HG03354 (cell line): ENCODE measurements at regions not wholly inside any gene's neighbourhood (a gene's known extent, or its start where the extent isn't known, plus 50 kb on each side); places are given as distances from the start of the nearest gene placed in this dataset.

Experiments
- ATAC-seq: cut with Tn5 transposase; IDR thresholded peaks from one replicate; pipeline ENCODE4 v1.9.1; 2021; ENCODE audit warnings: mild to moderate bottlenecking; ENCODE audit not compliant: unreplicated experiment, poor library complexity, severe bottlenecking

- ATAC-seq: no peak
Observed at GRCh38 chr7:47027695-47028240, 554.1 kb downstream of the TNS3 start.

DNA sequence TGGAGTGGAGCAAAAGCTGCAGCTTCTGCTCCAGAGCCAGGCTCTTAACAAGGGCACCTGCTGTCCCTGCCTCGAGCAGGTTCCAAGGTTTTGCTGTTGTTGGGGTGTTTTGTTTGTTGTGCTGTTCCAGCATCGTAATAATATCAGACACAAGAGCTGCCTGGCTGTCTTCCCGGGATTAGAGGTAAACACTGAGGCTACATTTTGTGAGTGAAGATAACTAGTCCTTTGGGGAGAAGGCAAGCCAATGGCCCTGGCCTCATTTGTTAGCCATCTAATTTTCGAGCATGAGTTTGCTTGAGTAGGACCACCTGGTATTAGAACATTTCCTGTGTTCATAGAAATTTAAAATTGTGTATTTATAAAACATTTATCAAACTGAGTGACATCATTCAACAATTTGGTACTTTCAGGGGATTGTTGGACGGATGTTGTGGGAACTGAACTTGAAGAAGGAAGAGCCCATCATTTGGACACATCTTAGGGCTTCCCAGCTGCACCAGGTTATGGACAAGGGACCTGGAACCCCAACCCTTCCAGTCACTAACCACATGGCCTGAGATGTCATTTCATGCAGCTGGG, 555.0 kb downstream of the TNS3 start:
- no peak for ATAC-seq

DNA sequence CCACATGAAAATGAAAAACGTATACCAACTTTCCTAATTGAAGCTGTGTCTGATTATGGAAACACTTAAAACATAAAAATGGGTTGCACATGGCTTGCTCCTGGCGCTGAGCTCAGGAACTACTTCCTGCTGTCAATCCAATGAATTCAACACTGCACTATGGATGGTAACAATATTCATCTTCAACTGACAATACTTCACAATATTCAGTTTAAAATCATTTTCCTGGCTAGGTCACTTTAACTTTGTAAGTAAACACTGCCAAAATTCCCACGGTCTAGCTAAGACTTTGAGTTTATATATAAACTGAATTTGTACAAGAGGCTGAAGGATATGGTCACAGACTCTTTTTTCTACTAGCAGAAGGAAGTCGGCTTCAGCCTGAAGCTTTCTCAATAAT, 556.9 kb downstream of the TNS3 start:
- no peak for ATAC-seq

DNA sequence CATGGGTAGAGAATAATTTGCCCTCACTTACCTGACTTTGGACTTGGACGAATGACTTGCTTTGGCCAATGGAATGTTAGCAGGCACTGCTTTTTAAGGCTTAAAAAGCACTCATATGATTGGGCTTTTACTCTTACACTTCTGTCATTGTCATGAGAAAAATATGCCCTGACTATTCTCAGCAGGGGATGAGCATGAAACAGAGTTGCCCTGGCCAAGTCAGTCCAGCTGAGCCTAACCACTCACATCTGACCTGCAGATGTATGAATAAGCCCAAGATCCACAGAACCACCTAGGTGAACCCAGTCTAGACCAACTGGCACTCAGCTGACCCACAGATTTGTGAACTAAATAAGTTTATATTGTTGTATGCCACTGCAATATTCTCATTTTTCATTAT, 573.5 kb downstream of the TNS3 start:
- ATAC-seq: no peak

GRCh38 chr7:47007471-47007870, 574.4 kb downstream of the TNS3 start:
- ATAC-seq: no peak

DNA sequence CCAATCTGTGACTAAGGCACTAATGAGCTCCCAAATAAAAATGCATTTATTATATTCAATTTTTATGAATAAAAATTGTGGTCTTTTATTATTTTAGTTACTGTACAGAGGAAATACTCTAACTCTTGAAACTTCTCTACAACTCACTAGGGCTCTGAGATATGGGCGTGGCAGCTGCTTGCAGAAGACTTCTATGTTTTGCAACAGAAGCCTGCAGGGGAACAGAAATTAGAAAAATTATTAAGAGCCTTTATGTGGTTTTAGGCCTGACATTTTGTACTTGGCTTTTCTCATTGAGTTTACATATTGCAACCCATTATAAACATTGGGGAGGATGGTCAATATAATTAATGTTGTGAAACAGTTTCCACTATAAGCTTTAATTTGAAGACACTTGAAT, 581.4 kb downstream of the TNS3 start:
- ATAC-seq: no peak

DNA sequence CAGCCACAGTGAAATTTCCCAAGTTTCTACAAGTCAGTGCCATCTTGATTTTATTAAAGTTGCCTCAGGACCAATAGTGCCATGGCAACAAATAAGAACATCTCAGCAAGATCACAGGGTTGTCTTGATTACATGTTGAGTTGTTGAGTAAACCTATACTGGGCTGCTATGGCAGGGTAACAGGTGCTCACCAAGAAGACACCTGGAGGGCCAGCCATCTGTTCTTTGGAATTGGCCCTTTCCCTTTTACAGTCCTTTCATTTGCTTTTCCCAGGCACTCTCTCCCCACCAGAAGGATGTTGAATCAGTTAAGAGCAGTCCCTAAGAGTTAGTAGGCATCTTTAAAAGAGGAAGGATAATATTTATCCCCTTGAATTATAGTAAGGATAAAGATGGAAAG, 582.0 kb downstream of the TNS3 start:
- ATAC-seq: no peak

- no peak for ATAC-seq
Observed at GRCh38 chr7:46996972-46997371, 584.9 kb downstream of the TNS3 start.

DNA sequence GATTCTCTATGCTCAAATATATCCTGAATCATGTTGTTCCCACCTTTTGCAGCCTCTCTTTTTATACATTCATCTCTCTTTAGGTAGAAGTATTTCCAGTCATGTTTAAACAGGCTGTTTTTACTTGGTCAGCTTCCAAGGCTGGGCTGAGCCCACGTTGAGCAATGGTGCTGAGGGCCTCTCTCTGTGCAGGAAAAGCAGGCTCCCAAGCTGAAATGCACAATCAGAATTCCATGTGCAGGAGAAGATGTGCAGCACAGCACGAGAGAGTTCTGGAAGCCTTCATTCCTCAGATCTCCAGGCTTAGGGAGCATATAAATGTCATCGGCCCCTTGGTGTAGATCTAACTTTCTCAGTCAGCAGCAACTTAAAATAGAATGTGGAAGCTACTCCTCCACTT, 588.5 kb downstream of the TNS3 start:
- ATAC-seq: no peak

GRCh38 chr7:46990761-46991160, 591.1 kb downstream of the TNS3 start:
- no peak for ATAC-seq

DNA sequence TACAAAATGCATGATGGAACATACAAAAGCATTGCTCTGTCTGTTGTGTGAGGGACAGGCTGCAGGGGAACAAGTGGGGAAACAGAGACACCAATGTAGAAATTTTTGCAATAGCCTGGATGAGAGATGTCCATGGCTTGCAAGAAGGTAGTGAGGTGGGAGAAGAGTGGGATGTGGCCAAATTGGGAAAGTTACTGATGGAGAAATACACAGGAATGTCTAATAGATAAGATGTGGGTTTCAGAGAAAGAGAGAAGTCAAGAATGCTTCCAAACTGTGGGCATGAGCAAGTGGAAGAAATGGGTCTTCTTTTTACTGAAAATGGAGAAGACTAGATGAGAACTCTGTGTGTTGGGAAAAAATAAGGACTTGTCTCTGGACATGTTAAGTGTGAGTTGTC, 592.7 kb downstream of the TNS3 start:
- no peak for ATAC-seq

- ATAC-seq: no peak
Observed at GRCh38 chr7:46982928-46983327, 599.0 kb downstream of the TNS3 start.

- no peak for ATAC-seq
Observed at GRCh38 chr7:46979439-46979838, 602.5 kb downstream of the TNS3 start.

GRCh38 chr7:46975493-46975892, 606.4 kb downstream of the TNS3 start:
- ATAC-seq: no peak

DNA sequence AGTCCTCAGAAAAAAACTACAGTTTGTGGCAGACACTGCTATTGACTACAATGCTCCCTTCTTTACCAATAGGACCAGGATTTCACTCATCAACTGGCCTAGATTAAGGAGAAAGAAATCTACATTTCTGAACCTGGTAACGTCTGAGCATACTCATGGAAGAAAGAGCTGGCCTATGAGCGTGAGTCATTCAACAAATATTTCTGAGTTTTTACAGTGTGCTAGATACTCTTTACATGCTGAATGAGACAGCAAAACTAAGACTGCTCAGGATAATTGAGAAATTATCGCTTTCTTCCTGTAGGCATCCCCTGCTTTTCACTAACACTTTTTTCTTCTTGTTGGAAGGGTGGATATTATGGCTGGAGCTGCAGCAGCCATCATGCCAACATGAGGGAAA, 609.7 kb downstream of the TNS3 start:
- no peak for ATAC-seq

- ATAC-seq: no peak
Observed at GRCh38 chr7:46970476-46970875, 611.4 kb downstream of the TNS3 start.

GRCh38 chr7:46970131-46970430, 611.8 kb downstream of the TNS3 start:
- ATAC-seq: no peak

DNA sequence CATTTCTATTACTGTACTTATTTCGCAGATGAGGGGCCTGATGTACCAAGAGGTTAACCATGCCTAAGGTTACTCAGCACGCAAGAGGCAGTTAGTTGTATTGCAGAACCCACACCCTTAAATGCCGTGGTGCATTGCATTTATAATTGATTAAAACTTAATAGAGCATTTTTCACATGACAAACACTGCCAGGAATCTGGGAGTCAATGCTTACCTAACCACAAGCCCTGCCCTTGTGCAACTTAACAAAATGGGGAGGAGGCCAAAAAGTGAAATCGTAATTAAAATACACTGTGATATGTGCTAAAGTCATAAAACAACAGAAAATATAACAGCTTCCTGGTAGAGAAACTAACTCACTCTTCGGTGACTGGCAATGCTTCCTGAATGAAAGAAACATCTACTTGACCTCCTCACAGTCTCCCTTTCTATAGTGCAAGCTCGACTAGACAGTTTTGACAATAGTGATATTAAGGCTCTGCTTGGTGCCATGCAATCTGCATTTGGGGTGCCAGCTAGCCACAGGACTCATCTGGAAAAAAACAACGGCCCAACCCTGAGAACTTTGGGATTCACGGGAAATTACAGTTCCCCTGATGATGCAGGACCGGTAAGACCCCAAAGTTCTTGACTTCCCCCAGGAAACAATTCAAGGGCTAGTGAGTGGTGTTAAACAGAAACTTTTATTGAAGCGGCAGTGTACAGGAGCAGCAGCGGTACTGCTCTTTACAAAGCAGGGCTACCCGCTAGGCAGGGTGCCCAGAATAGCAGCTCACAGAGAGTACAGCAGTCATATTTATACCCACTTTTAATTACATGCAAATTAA, 612.4 kb downstream of the TNS3 start:
- ATAC-seq: no peak

DNA sequence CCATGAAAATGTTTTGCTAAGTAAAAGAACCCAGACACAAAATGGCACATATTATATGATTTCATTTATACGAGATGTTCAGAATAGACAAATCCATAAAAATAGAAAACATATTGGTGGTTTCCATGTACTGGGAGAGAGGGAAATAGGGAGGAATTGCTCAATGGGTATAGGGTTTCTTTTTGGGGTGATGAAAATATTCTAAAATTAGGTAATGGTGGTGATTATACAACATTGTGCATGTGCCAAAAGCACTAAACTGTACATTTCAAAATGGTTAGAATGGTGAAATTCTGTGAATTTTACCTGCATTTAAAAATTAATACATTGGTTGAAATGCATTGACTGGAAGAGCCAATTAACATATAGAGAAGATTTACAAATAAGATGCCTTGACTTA, 613.9 kb downstream of the TNS3 start:
- ATAC-seq: no peak

- ATAC-seq: no peak
Observed at GRCh38 chr7:46963719-46964118, 618.2 kb downstream of the TNS3 start.

- ATAC-seq: no peak
Observed at GRCh38 chr7:46960970-46961369, 620.9 kb downstream of the TNS3 start.

- ATAC-seq: no peak
Observed at GRCh38 chr7:46957195-46957594, 624.7 kb downstream of the TNS3 start.
